Kidney tubule cell (primary cell): ENCODE measurements at regions not wholly inside any gene's neighbourhood (a gene's known extent, or its start where the extent isn't known, plus 50 kb on each side); places are given as distances from the start of the nearest gene placed in this dataset.
"Not testable (repeated sequence)": the region's sequence is repeated elsewhere in the genome, so short reads cannot be mapped to it uniquely, and the experiment has no call there.

Experiments
- DNase-seq: peaks from one replicate; pipeline ENCODE4 v3.0.0-alpha.2; 2018; ENCODE audit warnings: low spot score

GRCh38 chr19:20482721-20483120 is 82.9 kb downstream of the ZNF737 start:
- no peak for DNase-seq

GRCh38 chr19:20481736-20482135 is 83.8 kb downstream of the ZNF737 start:
- DNase-seq: no peak

- DNase-seq: no peak
Measured at GRCh38 chr19:20479483-20479882, 86.1 kb downstream of the ZNF737 start.

- DNase-seq: no peak
Measured at GRCh38 chr19:20478936-20479335, 86.6 kb downstream of the ZNF737 start.

- DNase-seq: no peak
Measured at GRCh38 chr19:20472854-20473253, 92.7 kb downstream of the ZNF737 start.

GRCh38 chr19:20471431-20471830 is 94.2 kb downstream of the ZNF737 start:
- DNase-seq: no peak

- peak; percentile 42 for DNase-seq
Measured at GRCh38 chr19:20470345-20471135, 95.0 kb downstream of the ZNF737 start.

- not testable (repeated sequence) for DNase-seq
Measured at GRCh38 chr19:20466638-20466990, 99.0 kb downstream of the ZNF737 start.

- not testable (repeated sequence) for DNase-seq
Measured at GRCh38 chr19:20465922-20466637, 99.5 kb downstream of the ZNF737 start.

GRCh38 chr19:20453425-20453935 is 112.1 kb downstream of the ZNF737 start:
- DNase-seq: peak; percentile 9

GRCh38 chr19:20444202-20444885 is 121.2 kb downstream of the ZNF737 start:
- DNase-seq: no peak

- DNase-seq: peak; percentile 38
Measured at GRCh38 chr19:20432266-20432842, 133.2 kb downstream of the ZNF737 start.

- DNase-seq: peak; percentile 54
Measured at GRCh38 chr19:20431826-20432225, 133.8 kb downstream of the ZNF737 start.

GRCh38 chr19:20423381-20424197 is 142.0 kb downstream of the ZNF737 start:
- peak; percentile 82 for DNase-seq

- DNase-seq: peak; percentile 11
Measured at GRCh38 chr19:20422216-20423205, 143.1 kb downstream of the ZNF737 start.

GRCh38 chr19:20416661-20417060 is 148.9 kb downstream of the ZNF737 start:
- DNase-seq: no peak

- DNase-seq: peak; percentile 79
Measured at GRCh38 chr19:20414120-20414519, 151.5 kb downstream of the ZNF737 start.

GRCh38 chr19:20413705-20414104 is 151.9 kb downstream of the ZNF737 start:
- DNase-seq: no peak

GRCh38 chr19:20412846-20413245 is 152.7 kb downstream of the ZNF737 start:
- no peak for DNase-seq

- no peak for DNase-seq
Measured at GRCh38 chr19:20397292-20397691, 168.3 kb downstream of the ZNF737 start.
